HL-60 (cell line): ENCODE measurements at regions not wholly inside any gene's neighbourhood (a gene's known extent, or its start where the extent isn't known, plus 50 kb on each side); places are given as distances from the start of the nearest gene placed in this dataset.

Experiments
- DNase-seq, 2 experiments: peaks; one replicate each; pipeline ENCODE4 v3.0.0-alpha.2; 2010 to 2020; ENCODE audit warnings: low read depth in 1 of 2, low spot score in 1 of 2
- H3K27ac ChIP-seq: fragments of 250-450 bp; sonication (Bioruptor Pico); replicated peaks from 2 replicates; pipeline ENCODE4 v1.5.1; 2020; ENCODE audit warnings: mild to moderate bottlenecking, moderate library complexity
- H3K27me3 ChIP-seq: fragments of 250-450 bp; sonication (Bioruptor Pico); 2 replicates; pipeline ENCODE4 v1.5.1; 2021; ENCODE audit warnings: mild to moderate bottlenecking, moderate library complexity; ENCODE audit not compliant: insufficient read depth, poor library complexity, severe bottlenecking
- H3K4me3 ChIP-seq: replicated peaks from 2 replicates; pipeline ENCODE4 v1.5.1; 2011; ENCODE audit warnings: mild to moderate bottlenecking, control low read depth, low read length; ENCODE audit not compliant: insufficient read depth
- CTCF ChIP-seq: IDR thresholded peaks from one replicate; pipeline ENCODE4 v1.5.1; 2011; ENCODE audit warnings: low read length, control low read depth, inconsistent platforms; ENCODE audit not compliant: insufficient read depth
- GABPA ChIP-seq: IDR thresholded peaks from 2 replicates; pipeline ENCODE4 v1.6.1; 2012; ENCODE audit warnings: low read depth
- POLR2AphosphoS5 ChIP-seq: IDR thresholded peaks from 2 replicates; pipeline ENCODE4 v1.6.1; 2012; ENCODE audit warnings: low read depth
- REST ChIP-seq: IDR thresholded peaks from 2 replicates; pipeline ENCODE4 v1.6.1; 2012; ENCODE audit warnings: low read depth; ENCODE audit not compliant: insufficient replicate concordance
- SPI1 ChIP-seq: IDR thresholded peaks from 2 replicates; pipeline ENCODE4 v1.6.1; 2012; ENCODE audit warnings: low read depth, mild to moderate bottlenecking, borderline replicate concordance

GRCh38 chr13:53336441-53337160, 308.0 kb downstream of the OLFM4 start:
- TF ChIP-seq GABPA (no peak), SPI1 (no peak), POLR2AphosphoS5 (no peak), CTCF (no peak), REST (no peak)

GRCh38 chr13:53338760-53339159, 310.1 kb downstream of the OLFM4 start:
- Histone ChIP-seq H3K4me3 (no peak overlapping the region), H3K27me3 (no peaks in the 10 kb centered on the region), H3K27ac (no peak overlapping the region)
- no peak for TF ChIP-seq REST
- TF ChIP-seq POLR2AphosphoS5, result no peak
- no peak for TF ChIP-seq CTCF
- no peak for TF ChIP-seq GABPA
- TF ChIP-seq SPI1, result no peak
- DNase-seq, result no peak

More at GRCh38 chr13:53336441-53337160, 308.0 kb downstream of the OLFM4 start:
- Histone ChIP-seq H3K27me3 (no peaks in the 10 kb centered on the region), H3K27ac (no peak overlapping the region), H3K4me3 (no peak overlapping the region)
- DNase-seq, result no peak

GRCh38 chr13:53340505-53341143, 312.0 kb downstream of the OLFM4 start:
- H3K4me3 ChIP-seq, result no peak overlapping the region
- no peak for DNase-seq
- no peak overlapping the region for H3K27ac ChIP-seq
- no peaks in the 10 kb centered on the region for H3K27me3 ChIP-seq
- TF ChIP-seq GABPA, result no peak
- TF ChIP-seq POLR2AphosphoS5, result no peak
- TF ChIP-seq REST, result no peak
- TF ChIP-seq CTCF, result no peak
- no peak for TF ChIP-seq SPI1
